22Rv1 (cell line): ENCODE measurements at regions not wholly inside any gene's neighbourhood (a gene's known extent, or its start where the extent isn't known, plus 50 kb on each side); places are given as distances from the start of the nearest gene placed in this dataset.

Experiments
- H3K27ac ChIP-seq: fragments of 450-650 bp; 2 replicates; pipeline ENCODE4 v1.5.1; 2017
- ZFX ChIP-seq: fragments of 450-650 bp; IDR thresholded peaks from 2 replicates; pipeline ENCODE4 v1.6.1; 2017; ENCODE audit warnings: antibody characterized with exemption, borderline replicate concordance
- TF ChIP-seq, protein P1 (sequence below): fragments of 450-650 bp; IDR thresholded peaks from 2 replicates; pipeline ENCODE4 v1.5.1; 2017; ENCODE audit warnings: mild to moderate bottlenecking

DNA sequence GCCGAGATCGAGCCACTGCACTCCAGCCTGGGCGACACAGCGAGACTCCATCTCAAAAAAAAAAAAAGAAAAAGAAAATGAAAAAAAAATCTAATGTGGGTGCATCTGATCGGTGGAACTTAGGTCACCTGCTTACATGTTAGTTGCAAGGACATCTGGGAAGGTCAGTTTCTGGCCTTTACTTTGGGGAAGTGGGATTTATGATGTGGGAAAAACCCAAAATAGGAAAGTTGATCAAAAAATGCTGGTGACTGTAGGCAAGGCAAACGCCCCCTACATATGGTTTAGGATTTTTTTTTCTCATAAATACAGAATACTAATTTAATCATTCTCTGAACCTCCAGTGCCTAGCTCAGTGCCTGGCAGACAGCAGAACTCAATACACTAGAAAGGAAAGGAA lies 69.2 kb upstream of the PIM1 start:
- TF ChIP-seq ZFX: no peak
- TF ChIP-seq, protein P1, sequence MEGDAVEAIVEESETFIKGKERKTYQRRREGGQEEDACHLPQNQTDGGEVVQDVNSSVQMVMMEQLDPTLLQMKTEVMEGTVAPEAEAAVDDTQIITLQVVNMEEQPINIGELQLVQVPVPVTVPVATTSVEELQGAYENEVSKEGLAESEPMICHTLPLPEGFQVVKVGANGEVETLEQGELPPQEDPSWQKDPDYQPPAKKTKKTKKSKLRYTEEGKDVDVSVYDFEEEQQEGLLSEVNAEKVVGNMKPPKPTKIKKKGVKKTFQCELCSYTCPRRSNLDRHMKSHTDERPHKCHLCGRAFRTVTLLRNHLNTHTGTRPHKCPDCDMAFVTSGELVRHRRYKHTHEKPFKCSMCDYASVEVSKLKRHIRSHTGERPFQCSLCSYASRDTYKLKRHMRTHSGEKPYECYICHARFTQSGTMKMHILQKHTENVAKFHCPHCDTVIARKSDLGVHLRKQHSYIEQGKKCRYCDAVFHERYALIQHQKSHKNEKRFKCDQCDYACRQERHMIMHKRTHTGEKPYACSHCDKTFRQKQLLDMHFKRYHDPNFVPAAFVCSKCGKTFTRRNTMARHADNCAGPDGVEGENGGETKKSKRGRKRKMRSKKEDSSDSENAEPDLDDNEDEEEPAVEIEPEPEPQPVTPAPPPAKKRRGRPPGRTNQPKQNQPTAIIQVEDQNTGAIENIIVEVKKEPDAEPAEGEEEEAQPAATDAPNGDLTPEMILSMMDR: no peak
- no peak overlapping the region for H3K27ac ChIP-seq

DNA sequence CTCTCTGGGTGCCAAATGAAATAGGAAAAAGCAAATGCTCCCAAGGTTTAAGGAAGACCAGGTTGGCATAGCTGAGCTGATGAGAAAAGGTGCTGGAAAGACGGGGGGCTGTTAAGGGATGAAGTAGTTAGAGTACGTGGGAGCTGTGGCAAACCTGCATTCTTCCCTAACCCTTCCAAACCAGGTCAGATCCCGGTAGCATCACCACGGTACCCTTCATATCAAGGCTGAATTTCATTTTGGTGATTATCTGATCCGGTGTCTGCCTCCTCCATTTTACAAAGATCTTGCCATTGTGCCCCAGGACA lies 68.0 kb upstream of the PIM1 start:
- TF ChIP-seq ZFX: no peak
- TF ChIP-seq, protein P1: no peak
- peak overlapping the region; percentile 69 for H3K27ac ChIP-seq

DNA sequence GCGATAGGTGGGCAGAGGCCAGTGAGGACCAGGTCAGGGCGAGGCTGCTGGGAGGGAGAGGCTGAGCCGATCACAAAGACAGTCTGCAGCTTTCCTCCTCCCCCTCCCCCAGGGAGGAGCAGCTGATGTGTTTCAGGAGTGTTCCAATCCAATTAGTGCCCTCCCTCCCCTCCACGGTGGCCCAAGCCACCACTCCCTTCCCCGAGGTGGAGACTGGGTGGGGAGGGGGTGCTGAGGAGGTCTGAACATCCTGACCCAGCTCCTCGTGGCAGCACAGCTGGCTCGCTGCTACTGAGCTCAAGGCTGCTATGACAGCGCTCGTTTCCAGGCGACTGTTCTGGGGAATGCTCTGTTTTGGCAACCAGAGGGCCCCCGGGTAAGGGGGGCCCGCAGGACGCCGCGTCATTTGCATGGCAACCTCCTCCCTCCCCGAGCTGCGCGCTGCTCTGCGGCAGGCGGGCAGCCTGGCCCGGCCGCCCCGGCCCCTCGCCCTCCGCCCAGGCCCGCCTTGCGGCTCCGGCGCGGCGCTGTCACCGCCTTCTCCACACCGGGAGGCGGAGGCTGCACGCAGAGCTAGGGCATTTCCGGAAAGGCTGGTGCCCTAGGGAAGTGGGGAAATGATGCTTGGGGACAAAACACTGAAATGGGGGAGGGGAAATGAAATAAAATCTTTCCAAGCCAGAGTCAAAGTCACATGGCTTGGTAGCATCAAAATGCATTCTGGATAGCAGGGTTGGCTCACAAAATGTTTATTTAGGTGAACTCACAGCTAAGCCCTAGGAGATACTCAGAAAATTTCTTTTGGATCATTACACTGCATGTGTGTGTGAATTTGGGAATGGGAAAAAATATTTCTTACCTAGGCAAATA lies 67.4 kb upstream of the PIM1 start:
- peak overlapping the region; percentile 69 for H3K27ac ChIP-seq
- TF ChIP-seq, protein P1: peak; percentile 26
- TF ChIP-seq ZFX: no peak

DNA sequence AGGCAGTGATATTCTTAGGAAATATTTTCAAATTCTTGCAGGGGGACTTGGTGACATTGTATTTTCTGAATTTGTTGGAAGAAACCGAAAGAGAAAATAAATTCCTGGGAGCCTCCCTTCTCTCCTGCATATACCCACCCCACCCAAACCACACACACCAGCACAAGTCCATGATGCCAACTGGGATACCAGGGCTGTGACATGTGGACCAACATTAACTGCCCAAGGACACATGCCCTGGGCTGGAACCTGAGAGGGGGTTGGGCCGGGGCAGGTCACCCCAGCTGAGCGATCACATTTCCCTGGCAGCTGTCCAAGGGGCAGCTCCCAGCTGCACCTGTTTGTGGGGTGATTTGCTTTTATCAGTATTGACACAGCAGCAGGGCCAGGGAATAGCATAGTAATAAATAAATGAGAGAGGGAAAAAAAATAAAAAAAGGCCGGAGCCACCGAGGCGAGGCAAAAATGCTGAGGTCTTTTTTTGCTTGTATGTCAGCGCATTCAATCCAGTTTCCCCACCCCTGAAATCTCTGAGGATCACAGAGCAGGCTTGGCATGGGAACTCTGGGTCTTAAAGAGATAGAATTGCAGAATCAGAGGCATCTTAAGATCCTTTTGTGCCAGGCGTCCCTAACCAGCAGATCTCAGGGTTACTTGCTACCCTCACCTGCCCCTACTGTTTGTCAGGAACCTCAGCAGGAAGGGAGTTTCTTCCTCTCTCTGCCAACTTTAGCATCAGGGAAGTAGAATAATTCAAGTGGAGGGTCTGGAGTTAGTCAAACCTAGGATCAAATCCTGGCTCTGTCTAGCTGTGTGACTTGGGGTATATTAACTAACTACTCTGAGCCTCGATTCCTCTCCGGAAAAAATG lies 66.5 kb upstream of the PIM1 start:
- TF ChIP-seq, protein P1: no peak
- TF ChIP-seq ZFX: no peak
- peak overlapping the region; percentile 69 for H3K27ac ChIP-seq

DNA sequence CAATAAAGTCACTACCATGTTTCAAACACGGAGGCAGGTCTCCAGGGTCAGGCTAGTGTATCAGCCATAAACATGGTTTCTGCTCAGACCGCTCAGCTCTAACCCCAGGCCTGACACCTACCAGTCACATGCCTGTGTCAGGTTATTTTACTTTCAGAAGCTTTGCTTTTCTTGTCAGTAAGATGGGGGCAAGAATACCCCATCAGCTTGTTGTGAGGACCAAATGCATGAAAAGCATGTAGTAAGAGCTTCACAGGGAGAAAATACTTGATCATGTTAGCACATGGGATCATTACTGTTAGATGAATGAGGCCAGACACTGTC lies 65.2 kb upstream of the PIM1 start:
- H3K27ac ChIP-seq: no peak overlapping the region

DNA sequence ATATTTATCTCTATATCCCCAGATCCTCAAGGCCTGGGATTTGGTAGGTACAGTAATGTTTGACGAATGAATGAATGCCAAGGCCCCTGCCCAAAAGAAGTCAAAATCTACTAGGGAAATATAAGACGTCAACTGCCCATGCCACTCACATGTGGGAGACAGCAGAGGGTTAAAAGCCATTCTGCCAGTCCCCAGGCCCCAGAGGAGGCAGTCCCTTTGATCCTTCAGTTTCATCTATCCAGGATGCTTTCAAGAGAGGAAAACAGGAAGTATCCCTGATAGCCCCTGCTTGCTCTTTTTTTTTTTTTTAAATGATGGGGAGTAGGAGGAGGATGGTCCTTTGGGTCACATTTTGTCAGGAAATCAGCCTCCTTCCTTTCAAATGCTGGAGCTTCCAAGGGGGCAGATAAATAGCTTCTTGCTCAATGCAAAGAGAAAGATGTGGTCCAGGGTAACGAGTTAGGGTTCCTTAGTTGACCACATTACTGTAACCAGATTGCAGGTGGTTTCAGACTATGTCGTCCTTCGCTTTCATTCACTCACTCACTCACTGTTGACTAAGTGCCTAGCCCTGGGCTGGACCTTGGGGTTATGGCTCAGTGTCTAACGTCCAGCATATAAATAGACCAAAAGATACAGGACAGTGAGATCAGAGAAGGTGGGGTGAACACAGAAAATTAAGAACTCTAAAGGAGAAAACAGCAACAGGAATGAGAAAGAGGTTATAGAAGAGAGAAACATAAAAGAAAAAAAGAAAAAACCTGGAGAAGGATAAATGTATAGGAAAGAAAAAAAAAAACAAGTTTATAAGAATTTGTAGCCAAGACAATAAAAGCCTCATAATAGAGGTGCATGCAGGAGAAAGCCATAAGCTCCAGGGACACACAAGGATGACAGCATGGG lies 64.6 kb upstream of the PIM1 start:
- no peak overlapping the region for H3K27ac ChIP-seq
- TF ChIP-seq, protein P1: no peak
- no peak for TF ChIP-seq ZFX

More for the DNA sequence above, 65.2 kb upstream of the PIM1 start:
- TF ChIP-seq, protein P1: no peak
- no peak for TF ChIP-seq ZFX
